IMR-90 (cell line): ENCODE measurements at regions not wholly inside any gene's neighbourhood (a gene's known extent, or its start where the extent isn't known, plus 50 kb on each side); places are given as distances from the start of the nearest gene placed in this dataset.

Experiments used
- ATAC-seq: fragments of 200-7000 bp; cut with Tn5 transposase; 2 replicates; pipeline ENCODE4 v1.9.1; 2020; ENCODE audit warnings: low read depth, mild to moderate bottlenecking, moderate library complexity
- BruUV-seq: library from RNA; stranded (reverse); fragments of 400-500 nt; replicated peaks from 2 replicates; lab custom pipeline; 2021; lab: Mats Ljungman, UMichigan
- CTCF ChIA-PET: fragments of 300-600 bp; formaldehyde crosslinking; extraction: SDS; loops from one replicate; lab custom pipeline; 2021; ENCODE audit warnings: antibody characterized with exemption; lab: Yijun Ruan, JAX
- POLR2A ChIA-PET: fragments of 300-600 bp; sonication (Branson Sonifier 250); formaldehyde crosslinking; loops from one replicate; lab custom pipeline; 2022; ENCODE audit warnings: antibody characterized with exemption; ENCODE audit not compliant: unreplicated experiment; lab: Charles Lee
- DNase-seq: peaks from one replicate; pipeline ENCODE4 v3.0.0; 2013
- H2AFZ ChIP-seq: replicated peaks from 2 replicates; pipeline ENCODE3; 2013; ENCODE audit warnings: low read length, mild to moderate bottlenecking; ENCODE audit not compliant: poor library complexity
- H2AK5ac ChIP-seq: 2 replicates; pipeline ENCODE4 v1.6.1; 2013; ENCODE audit warnings: low read depth, low read length, inconsistent platforms
- H2AK9ac ChIP-seq: replicated peaks from 2 replicates; pipeline ENCODE3; 2013; ENCODE audit warnings: mild to moderate bottlenecking, low read depth, low read length, moderate library complexity; ENCODE audit not compliant: poor library complexity
- H2BK120ac ChIP-seq: 2 replicates; pipeline ENCODE4 v1.6.1; 2013; ENCODE audit warnings: low read depth, low read length, inconsistent platforms
- H2BK15ac ChIP-seq: 3 replicates; pipeline ENCODE4 v1.6.1; 2013; ENCODE audit warnings: low read depth, low read length, inconsistent platforms
- H2BK20ac ChIP-seq: 2 replicates; pipeline ENCODE4 v1.6.1; 2013; ENCODE audit warnings: low read depth, mild to moderate bottlenecking, inconsistent platforms, low read length, moderate library complexity
- H2BK5ac ChIP-seq: 2 replicates; pipeline ENCODE4 v1.6.1; 2013; ENCODE audit warnings: mild to moderate bottlenecking, low read depth, low read length, inconsistent platforms; ENCODE audit not compliant: poor library complexity, severe bottlenecking
- H3K14ac ChIP-seq: replicated peaks from 2 replicates; pipeline ENCODE4 v1.6.1; 2013; ENCODE audit warnings: low read depth, low read length, inconsistent platforms
- H3K18ac ChIP-seq: 2 replicates; pipeline ENCODE4 v1.6.1; 2013; ENCODE audit warnings: low read depth, low read length, control low read depth
- H3K23ac ChIP-seq: 2 replicates; pipeline ENCODE4 v1.6.1; 2013; ENCODE audit warnings: low read depth, low read length, inconsistent platforms
- H3K27ac ChIP-seq: 2 replicates; pipeline ENCODE4 v1.5.1; 2013; ENCODE audit warnings: mild to moderate bottlenecking, control low read depth, low read length; ENCODE audit not compliant: insufficient read depth
- H3K27me3 ChIP-seq: 2 replicates; pipeline ENCODE4 v1.6.1; 2013; ENCODE audit warnings: low read length; ENCODE audit not compliant: control insufficient read depth, insufficient read depth
- H3K36me3 ChIP-seq: 2 replicates; pipeline ENCODE4 v1.6.1; 2013; ENCODE audit warnings: low read length, mixed read lengths; ENCODE audit not compliant: control insufficient read depth, insufficient read depth
- H3K4ac ChIP-seq: 2 replicates; pipeline ENCODE4 v1.6.1; 2013; ENCODE audit warnings: low read depth, low read length, inconsistent platforms
- H3K4me1 ChIP-seq: 2 replicates; pipeline ENCODE4 v1.6.1; 2013; ENCODE audit warnings: low read length, mixed read lengths; ENCODE audit not compliant: control insufficient read depth, insufficient read depth
- H3K4me2 ChIP-seq: 2 replicates; pipeline ENCODE4 v1.6.1; 2013; ENCODE audit warnings: low read depth, mild to moderate bottlenecking, control low read depth, low read length, moderate library complexity
- H3K4me3 ChIP-seq: 2 replicates; pipeline ENCODE4 v1.5.1; 2013; ENCODE audit warnings: low read depth, mild to moderate bottlenecking, control low read depth, low read length, moderate library complexity; ENCODE audit not compliant: insufficient read depth
- H3K56ac ChIP-seq: 2 replicates; pipeline ENCODE4 v1.6.1; 2013; ENCODE audit warnings: low read length, inconsistent platforms; ENCODE audit not compliant: insufficient read depth; ENCODE audit errors: extremely low read depth
- H3K79me1 ChIP-seq, 2 experiments: 2 replicates each; pipeline ENCODE4 v1.6.1; 2013; ENCODE audit warnings: low read length in 2 of 2, inconsistent platforms in 1 of 2, low read depth in 1 of 2
- H3K9ac ChIP-seq: 2 replicates; pipeline ENCODE4 v1.6.1; 2013; ENCODE audit warnings: low read depth, low read length, control low read depth
- H3K9me1 ChIP-seq: 2 replicates; pipeline ENCODE4 v1.6.1; 2013; ENCODE audit warnings: low read length, inconsistent platforms; ENCODE audit not compliant: insufficient read depth
- H3K9me3 ChIP-seq: 2 replicates; pipeline ENCODE4 v1.6.1; 2013; ENCODE audit warnings: low read length; ENCODE audit not compliant: control insufficient read depth, insufficient read depth
- H4K20me1 ChIP-seq: 2 replicates; pipeline ENCODE4 v1.6.1; 2013; ENCODE audit warnings: low read length, inconsistent platforms; ENCODE audit not compliant: insufficient read depth
- H4K5ac ChIP-seq: 2 replicates; pipeline ENCODE4 v1.6.1; 2013; ENCODE audit warnings: mild to moderate bottlenecking, low read depth, low read length, control low read depth
- H4K8ac ChIP-seq, 2 experiments: 2 replicates each; pipeline ENCODE4 v1.6.1; 2013; ENCODE audit warnings: low read depth in 2 of 2, low read length in 2 of 2, control low read depth in 1 of 2, inconsistent platforms in 1 of 2
- H4K91ac ChIP-seq: 2 replicates; pipeline ENCODE4 v1.6.1; 2013; ENCODE audit warnings: low read depth, low read length, inconsistent platforms; ENCODE audit not compliant: insufficient read depth
- CEBPB ChIP-seq: IDR thresholded peaks from 2 replicates; pipeline ENCODE4 v1.6.1; 2012; ENCODE audit warnings: low read depth, low read length, improper control_type of control experiment
- CHD1 ChIP-seq: IDR thresholded peaks from 2 replicates; pipeline ENCODE4 v1.6.1; 2012; ENCODE audit warnings: low read depth, low read length, improper control_type of control experiment
- NFE2L2 ChIP-seq: fragments of 150-350 bp; IDR thresholded peaks from 2 replicates; pipeline ENCODE4 v1.6.1; 2016; ENCODE audit warnings: low read depth, mild to moderate bottlenecking, low read length
- SMC3 ChIP-seq: fragments of 150-350 bp; IDR thresholded peaks from 2 replicates; pipeline ENCODE4 v1.6.1; 2016; ENCODE audit warnings: low read depth, mild to moderate bottlenecking, antibody characterized with exemption, low read length, moderate library complexity
- WGBS, 2 experiments: methylation state at CpG; one replicate each; pipeline versions ENCODE4 v1.1.5 to v1.1.7; 2013; ENCODE audit warnings: missing lambda C conversion rate in 2 of 2; ENCODE audit not compliant: insufficient read length in 1 of 2; ENCODE audit errors: extremely low coverage in 2 of 2; 5-methylcytosine and 5-hydroxymethylcytosine counted together
- dilution Hi-C: fragments of 300-500 bp; cut with HindIII; formaldehyde crosslinking; loops from one replicate; pipeline ENCODE4 v1.14.3; 2018; ENCODE audit warnings: low sequenced_read_pairs; ENCODE audit not compliant: unreplicated experiment
- in situ Hi-C: fragments of 300-500 bp; cut with MboI; formaldehyde crosslinking; loops from 3 replicates; pipeline ENCODE4 v1.14.3; 2019; ENCODE audit warnings: low sequenced_read_pairs, inconsistent platforms, mixed read lengths
- intact Hi-C: fragments of 100-400 bp; cut with micrococcal nuclease; formaldehyde crosslinking; loops from 2 replicates; pipeline ENCODE4 v1.10.0; 2022
- TF ChIP-seq, protein P1 (sequence below): fragments of 150-350 bp; IDR thresholded peaks from 2 replicates; pipeline ENCODE4 v1.6.1; 2016; ENCODE audit warnings: low read depth, mild to moderate bottlenecking, low read length, moderate library complexity, borderline replicate concordance
- TF ChIP-seq, protein P2 (sequence below): conservative IDR thresholded peaks from 2 replicates; pipeline ENCODE4 v1.5.1; 2012; ENCODE audit warnings: mild to moderate bottlenecking, low read depth, low read length, improper control_type of control experiment

GRCh38 chr16:59088431-59088830, 354.3 kb upstream of the GOT2 start:
- no peak for ATAC-seq
- no peak overlapping the region for H2AK9ac ChIP-seq
- H3K18ac ChIP-seq = no peak overlapping the region
- H4K91ac ChIP-seq = no peak overlapping the region
- H3K56ac ChIP-seq = no peak overlapping the region
- no peaks in the 10 kb centered on the region for H3K36me3 ChIP-seq
- H3K27ac ChIP-seq = no peak overlapping the region
- in situ Hi-C loops (no loop called here), intact Hi-C loops (no loop called here), dilution Hi-C loops (no loop called here)
- TF ChIP-seq, protein P1, sequence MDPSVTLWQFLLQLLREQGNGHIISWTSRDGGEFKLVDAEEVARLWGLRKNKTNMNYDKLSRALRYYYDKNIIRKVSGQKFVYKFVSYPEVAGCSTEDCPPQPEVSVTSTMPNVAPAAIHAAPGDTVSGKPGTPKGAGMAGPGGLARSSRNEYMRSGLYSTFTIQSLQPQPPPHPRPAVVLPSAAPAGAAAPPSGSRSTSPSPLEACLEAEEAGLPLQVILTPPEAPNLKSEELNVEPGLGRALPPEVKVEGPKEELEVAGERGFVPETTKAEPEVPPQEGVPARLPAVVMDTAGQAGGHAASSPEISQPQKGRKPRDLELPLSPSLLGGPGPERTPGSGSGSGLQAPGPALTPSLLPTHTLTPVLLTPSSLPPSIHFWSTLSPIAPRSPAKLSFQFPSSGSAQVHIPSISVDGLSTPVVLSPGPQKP = no peak
- TF ChIP-seq SMC3 = no peak
- TF ChIP-seq, protein P2, sequence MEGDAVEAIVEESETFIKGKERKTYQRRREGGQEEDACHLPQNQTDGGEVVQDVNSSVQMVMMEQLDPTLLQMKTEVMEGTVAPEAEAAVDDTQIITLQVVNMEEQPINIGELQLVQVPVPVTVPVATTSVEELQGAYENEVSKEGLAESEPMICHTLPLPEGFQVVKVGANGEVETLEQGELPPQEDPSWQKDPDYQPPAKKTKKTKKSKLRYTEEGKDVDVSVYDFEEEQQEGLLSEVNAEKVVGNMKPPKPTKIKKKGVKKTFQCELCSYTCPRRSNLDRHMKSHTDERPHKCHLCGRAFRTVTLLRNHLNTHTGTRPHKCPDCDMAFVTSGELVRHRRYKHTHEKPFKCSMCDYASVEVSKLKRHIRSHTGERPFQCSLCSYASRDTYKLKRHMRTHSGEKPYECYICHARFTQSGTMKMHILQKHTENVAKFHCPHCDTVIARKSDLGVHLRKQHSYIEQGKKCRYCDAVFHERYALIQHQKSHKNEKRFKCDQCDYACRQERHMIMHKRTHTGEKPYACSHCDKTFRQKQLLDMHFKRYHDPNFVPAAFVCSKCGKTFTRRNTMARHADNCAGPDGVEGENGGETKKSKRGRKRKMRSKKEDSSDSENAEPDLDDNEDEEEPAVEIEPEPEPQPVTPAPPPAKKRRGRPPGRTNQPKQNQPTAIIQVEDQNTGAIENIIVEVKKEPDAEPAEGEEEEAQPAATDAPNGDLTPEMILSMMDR = no peak
- no peak for TF ChIP-seq NFE2L2
- TF ChIP-seq CEBPB = no peak
- no peak for TF ChIP-seq CHD1
- no peak overlapping the region for H3K23ac ChIP-seq
- H4K20me1 ChIP-seq = no peaks in the 10 kb centered on the region
- no CpG with 5 or more reads among the region's 8 CpGs for WGBS, 2 experiments
- ChIA-PET POLR2A (no interaction called here), CTCF (no interaction called here)
- H3K4ac ChIP-seq = no peak overlapping the region
- DNase-seq = no peak
- no peak overlapping the region for H3K4me2 ChIP-seq
- H3K27me3 ChIP-seq = no peaks in the 10 kb centered on the region
- no TSS peak for BruUV-seq
- no peak overlapping the region for H2BK5ac ChIP-seq
- no peak overlapping the region for H2AFZ ChIP-seq
- no peaks in the 10 kb centered on the region for H3K9me3 ChIP-seq
- H3K4me1 ChIP-seq = no peaks in the 10 kb centered on the region
- no peak overlapping the region for H3K4me3 ChIP-seq
- no peak overlapping the region for H2BK20ac ChIP-seq
- H4K8ac ChIP-seq = no peak overlapping the region
- no peak overlapping the region for H2BK120ac ChIP-seq
- no peak overlapping the region for H3K9ac ChIP-seq
- H3K14ac ChIP-seq = no peak overlapping the region
- H3K9me1 ChIP-seq = no peaks in the 10 kb centered on the region
- no peak overlapping the region for H4K5ac ChIP-seq
- no peak overlapping the region for H2BK15ac ChIP-seq
- no peak overlapping the region for H2AK5ac ChIP-seq
- no peaks in the 10 kb centered on the region for H3K79me1 ChIP-seq
